Adipocyte (in vitro differentiated cells): ENCODE measurements at regions not wholly inside any gene's neighbourhood (a gene's known extent, or its start where the extent isn't known, plus 50 kb on each side); places are given as distances from the start of the nearest gene placed in this dataset.
"Not testable (repeated sequence)": the region's sequence is repeated elsewhere in the genome, so short reads cannot be mapped to it uniquely, and the experiment has no call there.

Source experiments
- DNase-seq: peaks from one replicate; pipeline ENCODE4 v3.0.0-alpha.2; 2015; ENCODE audit warnings: low read depth
- H3K27me3 ChIP-seq: replicated peaks from 2 replicates; pipeline ENCODE4 v1.7.0; 2013; ENCODE audit warnings: mild to moderate bottlenecking, low read length, moderate library complexity; ENCODE audit not compliant: control insufficient read depth, insufficient read depth
- H3K36me3 ChIP-seq: 2 replicates; pipeline ENCODE4 v1.7.0; 2013; ENCODE audit warnings: low read length, mild to moderate bottlenecking, moderate library complexity; ENCODE audit not compliant: control insufficient read depth, insufficient read depth, severe bottlenecking
- H3K4me1 ChIP-seq: 2 replicates; pipeline ENCODE4 v1.7.0; 2013; ENCODE audit warnings: mild to moderate bottlenecking, low read length, moderate library complexity; ENCODE audit not compliant: control insufficient read depth, insufficient read depth
- H3K4me3 ChIP-seq: 2 replicates; pipeline ENCODE4 v1.7.0; 2013; ENCODE audit warnings: mild to moderate bottlenecking, low read length, moderate library complexity
- H3K9ac ChIP-seq: 2 replicates; pipeline ENCODE4 v1.7.0; 2013; ENCODE audit warnings: mild to moderate bottlenecking, low read length, moderate library complexity
- H3K9me3 ChIP-seq: 2 replicates; pipeline ENCODE4 v1.7.0; 2013; ENCODE audit warnings: mild to moderate bottlenecking, low read length, moderate library complexity; ENCODE audit not compliant: control insufficient read depth

DNA sequence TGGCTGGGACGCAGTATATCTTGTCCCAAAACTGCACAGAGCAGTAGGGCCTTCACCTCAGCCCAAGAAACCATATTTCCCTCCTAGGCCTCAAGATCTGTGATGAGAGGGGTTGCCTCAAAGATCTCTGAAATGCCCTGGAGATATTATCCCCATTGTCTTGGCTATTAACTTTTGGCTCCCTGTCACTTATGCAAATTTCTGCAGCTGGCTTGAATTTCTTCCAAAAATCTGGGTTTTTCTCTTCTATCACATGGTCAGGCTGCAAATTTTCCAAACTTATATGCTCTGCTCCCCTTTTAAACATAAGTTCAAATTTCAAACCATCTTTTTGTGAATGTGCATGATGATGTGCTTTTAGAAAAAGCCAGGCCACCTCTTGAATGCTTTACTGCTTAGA is 809.2 kb upstream of the CDH18 start:
- not testable (repeated sequence) for DNase-seq, H3K9ac ChIP-seq, H3K27me3 ChIP-seq

GRCh38 chr5:20784755-20785154 is 796.8 kb upstream of the CDH18 start:
- not testable (repeated sequence) for H3K27me3 ChIP-seq, H3K36me3 ChIP-seq, H3K4me3 ChIP-seq, DNase-seq, H3K9ac ChIP-seq, H3K9me3 ChIP-seq, H3K4me1 ChIP-seq

More for the DNA sequence above, 809.2 kb upstream of the CDH18 start:
- H3K4me3 ChIP-seq, H3K36me3 ChIP-seq, H3K4me1 ChIP-seq, H3K9me3 ChIP-seq: not testable (repeated sequence)

DNA sequence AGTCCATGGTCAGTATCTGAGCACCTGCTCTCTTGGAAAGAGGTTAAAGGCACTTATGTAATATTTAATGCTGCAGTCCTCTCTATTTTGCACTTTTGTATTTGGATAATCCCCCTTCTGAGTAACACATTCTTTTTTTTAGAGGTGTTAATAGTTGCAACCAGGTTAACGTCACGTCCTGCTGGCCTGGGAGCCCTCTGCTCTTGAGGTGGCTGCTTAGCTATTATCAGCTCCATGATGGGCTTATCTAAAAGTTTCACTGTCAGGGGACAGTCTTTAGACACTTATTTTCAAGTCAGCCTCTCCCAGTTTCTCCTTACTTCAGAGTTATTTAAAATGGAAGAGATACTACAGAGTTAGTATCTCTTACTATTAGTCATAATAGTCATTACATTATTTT is 795.5 kb upstream of the CDH18 start:
- not testable (repeated sequence) for H3K4me1 ChIP-seq, H3K36me3 ChIP-seq, H3K4me3 ChIP-seq, H3K27me3 ChIP-seq, DNase-seq, H3K9ac ChIP-seq, H3K9me3 ChIP-seq

DNA sequence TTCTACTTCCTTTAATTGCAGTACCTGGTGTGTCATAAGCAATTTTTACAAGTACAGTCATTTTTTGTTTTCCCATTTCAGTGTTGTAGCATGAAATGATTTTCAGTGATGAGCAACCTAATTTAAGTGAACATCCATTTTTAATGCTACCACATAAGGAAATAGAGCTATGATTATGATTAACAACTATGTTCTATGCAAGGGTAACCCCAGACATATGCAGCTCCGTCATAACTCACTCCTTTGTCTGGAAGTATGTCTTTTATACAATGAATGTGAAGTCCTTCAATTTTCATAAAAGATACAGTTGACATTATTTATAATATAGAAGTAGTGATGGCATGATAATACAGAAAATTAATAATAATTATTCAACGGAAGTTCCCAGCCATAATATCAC is 783.3 kb upstream of the CDH18 start:
- not testable (repeated sequence) for H3K9me3 ChIP-seq, DNase-seq, H3K9ac ChIP-seq

GRCh38 chr5:20765074-20765473 is 777.1 kb upstream of the CDH18 start:
- H3K9me3 ChIP-seq, H3K4me1 ChIP-seq, H3K27me3 ChIP-seq, DNase-seq, H3K36me3 ChIP-seq, H3K4me3 ChIP-seq, H3K9ac ChIP-seq: not testable (repeated sequence)

More for the DNA sequence above, 783.3 kb upstream of the CDH18 start:
- H3K4me3 ChIP-seq, H3K27me3 ChIP-seq, H3K4me1 ChIP-seq, H3K36me3 ChIP-seq: not testable (repeated sequence)

DNA sequence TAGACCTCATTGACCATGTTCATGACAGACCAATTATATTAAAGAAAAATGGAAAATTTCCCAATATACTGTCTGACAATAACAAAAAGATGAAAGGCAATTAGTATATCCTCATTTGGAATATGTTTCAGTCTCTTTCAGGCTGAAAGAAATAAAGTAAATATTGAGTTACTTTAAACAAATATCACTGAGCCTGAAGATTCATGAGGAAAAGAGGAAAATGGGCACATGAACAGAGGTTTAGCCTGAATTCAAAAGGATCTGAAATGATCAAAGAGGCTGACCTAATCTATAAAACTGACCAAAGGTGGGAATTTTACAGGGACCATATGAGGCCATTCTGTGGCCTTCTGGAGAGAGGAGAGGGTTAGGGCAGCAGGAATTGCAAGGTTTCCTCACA is 771.5 kb upstream of the CDH18 start:
- DNase-seq, H3K36me3 ChIP-seq, H3K4me1 ChIP-seq, H3K27me3 ChIP-seq, H3K9ac ChIP-seq, H3K9me3 ChIP-seq, H3K4me3 ChIP-seq: not testable (repeated sequence)

DNA sequence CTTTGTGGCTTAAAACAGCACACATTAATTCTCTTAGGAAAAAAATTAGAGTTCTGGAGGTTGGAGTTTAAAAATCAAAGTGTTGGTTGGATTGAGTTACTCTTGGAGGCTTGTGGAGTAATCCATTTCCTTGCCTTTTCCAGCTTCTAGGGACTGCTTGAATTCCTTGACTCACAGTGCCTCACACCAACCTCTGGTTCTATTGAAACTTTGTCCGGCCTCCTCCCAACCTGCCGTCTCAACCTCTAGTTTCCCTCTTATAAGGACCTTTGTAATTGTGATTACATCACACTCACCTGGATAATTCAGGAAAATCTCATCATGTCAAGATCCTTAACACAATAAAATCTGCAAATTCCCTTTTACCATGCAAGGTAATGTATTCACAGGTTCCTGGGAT is 764.2 kb upstream of the CDH18 start:
- not testable (repeated sequence) for H3K9me3 ChIP-seq, H3K27me3 ChIP-seq, H3K4me1 ChIP-seq, H3K9ac ChIP-seq, H3K36me3 ChIP-seq, DNase-seq, H3K4me3 ChIP-seq

DNA sequence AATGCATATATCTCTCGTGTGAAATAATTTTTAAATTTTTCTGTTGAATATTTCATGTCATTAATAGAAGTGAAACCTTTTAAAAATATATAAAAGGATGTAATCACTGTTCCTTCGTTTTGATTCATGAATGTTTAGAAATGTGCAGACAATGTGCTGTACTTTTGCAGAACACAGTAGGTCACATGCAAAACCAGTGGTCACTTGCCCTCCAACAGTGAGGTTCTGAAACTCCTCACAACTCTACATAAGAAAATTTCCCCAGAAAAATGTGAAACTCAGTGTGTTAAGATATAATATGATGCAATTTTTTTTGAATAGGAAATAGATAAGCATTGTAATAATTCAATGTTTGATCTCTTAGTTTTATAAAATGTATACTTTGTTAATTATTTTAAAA is 747.7 kb upstream of the CDH18 start:
- H3K4me1 ChIP-seq, H3K9ac ChIP-seq, H3K4me3 ChIP-seq, DNase-seq, H3K9me3 ChIP-seq, H3K27me3 ChIP-seq, H3K36me3 ChIP-seq: not testable (repeated sequence)

DNA sequence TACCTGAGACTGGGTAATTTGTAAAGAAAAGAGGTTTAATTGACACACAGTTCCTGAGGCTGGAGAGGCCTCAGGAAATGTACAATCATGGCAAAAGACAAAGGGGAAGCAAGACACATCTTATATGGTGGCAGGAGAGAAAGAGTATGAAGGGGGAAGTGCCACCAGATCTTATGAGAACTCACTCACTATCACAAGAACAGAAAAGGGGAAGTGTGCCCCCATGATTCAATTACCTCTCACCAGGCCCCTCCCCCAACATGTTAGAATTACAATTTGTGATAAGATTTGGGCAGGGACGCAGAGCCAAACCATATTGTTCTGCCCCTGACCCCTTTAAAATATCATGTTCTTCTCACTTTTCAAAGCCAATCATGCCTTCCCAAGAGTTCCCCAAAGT is 744.2 kb upstream of the CDH18 start:
- H3K36me3 ChIP-seq, H3K9me3 ChIP-seq, H3K4me3 ChIP-seq, DNase-seq, H3K9ac ChIP-seq, H3K27me3 ChIP-seq, H3K4me1 ChIP-seq: not testable (repeated sequence)

DNA sequence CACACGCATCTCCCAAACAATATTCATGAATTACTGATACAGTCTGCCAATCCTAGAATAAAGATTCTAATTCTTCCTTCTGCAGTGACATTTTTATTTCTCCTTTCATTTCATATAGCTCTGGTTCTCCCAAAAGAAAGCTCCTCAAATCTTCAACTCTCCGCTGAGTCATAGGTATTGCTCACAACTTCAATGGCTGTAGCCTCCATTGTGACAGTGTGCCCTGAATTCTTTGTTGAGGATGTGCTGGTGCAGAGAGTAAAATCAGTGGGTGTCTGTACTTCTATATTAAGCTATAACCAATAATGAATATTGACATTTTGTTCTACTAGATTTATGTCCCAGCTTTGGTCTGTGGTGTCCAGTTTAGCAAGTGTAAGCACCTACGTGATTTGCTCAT is 733.3 kb upstream of the CDH18 start:
- H3K36me3 ChIP-seq, H3K4me3 ChIP-seq, DNase-seq, H3K9me3 ChIP-seq, H3K4me1 ChIP-seq, H3K9ac ChIP-seq, H3K27me3 ChIP-seq: not testable (repeated sequence)

DNA sequence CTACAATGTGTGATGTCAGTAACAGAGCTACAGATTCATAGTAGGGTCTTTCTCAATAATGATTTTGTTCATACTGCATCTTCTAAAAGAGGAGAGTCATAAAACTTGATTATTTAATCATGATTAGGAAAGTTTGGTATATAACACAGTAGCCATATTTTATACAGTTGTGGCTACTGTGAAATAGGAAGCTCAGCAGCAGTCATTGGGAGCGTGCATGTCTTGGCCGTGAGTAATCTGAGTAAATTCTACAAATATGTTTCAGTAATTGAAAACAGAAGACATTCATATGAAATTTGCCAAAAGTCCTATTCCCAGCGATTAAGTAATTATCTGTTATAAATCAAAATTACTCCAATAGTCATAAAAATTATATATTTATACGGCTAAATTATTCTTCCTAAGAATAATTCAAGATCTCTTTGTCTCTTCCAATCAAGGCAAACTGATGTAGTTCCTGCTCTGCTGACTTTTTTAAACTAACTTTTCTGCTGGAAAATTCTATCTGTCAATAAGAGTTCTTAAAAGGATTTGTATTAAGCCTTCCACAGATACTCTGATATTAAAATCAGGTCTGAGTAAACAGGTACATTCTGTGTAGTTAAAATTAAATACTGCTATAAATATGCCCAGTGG is 723.6 kb upstream of the CDH18 start:
- H3K36me3 ChIP-seq, H3K9ac ChIP-seq, H3K4me3 ChIP-seq, H3K9me3 ChIP-seq, H3K4me1 ChIP-seq, H3K27me3 ChIP-seq: not testable (repeated sequence)
- DNase-seq, result peak; percentile 27

DNA sequence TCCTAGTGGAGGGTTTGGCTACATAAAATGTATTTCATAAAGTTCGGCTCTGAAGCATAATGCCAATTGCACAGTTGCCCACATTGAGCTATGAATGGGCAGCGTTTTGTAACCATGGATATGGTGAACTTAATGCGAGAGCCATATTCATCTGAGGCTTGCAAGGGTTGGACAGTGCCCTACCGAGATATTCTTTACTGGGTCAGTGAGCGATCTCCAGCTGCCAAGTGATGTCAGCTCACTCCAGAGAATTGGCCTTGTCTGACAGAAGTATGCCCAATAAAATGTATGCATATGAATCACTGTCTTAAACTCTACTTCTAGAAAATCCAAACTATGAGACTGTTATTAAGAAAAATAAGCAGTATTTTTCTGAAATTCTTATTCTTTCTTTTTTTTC is 719.6 kb upstream of the CDH18 start:
- H3K9me3 ChIP-seq, H3K9ac ChIP-seq, H3K4me1 ChIP-seq, DNase-seq, H3K4me3 ChIP-seq, H3K27me3 ChIP-seq, H3K36me3 ChIP-seq: not testable (repeated sequence)
